HG02571 (cell line): ENCODE measurements at regions not wholly inside any gene's neighbourhood (a gene's known extent, or its start where the extent isn't known, plus 50 kb on each side); places are given as distances from the start of the nearest gene placed in this dataset.

Experiments
- ATAC-seq: cut with Tn5 transposase; IDR thresholded peaks from one replicate; pipeline ENCODE4 v1.9.1; 2021; ENCODE audit warnings: mild to moderate bottlenecking, moderate library complexity; ENCODE audit not compliant: unreplicated experiment

- ATAC-seq = no peak
These were observed 60.7 kb upstream of the BCAT1 start for GRCh38 chr12:25009496-25010092.

DNA sequence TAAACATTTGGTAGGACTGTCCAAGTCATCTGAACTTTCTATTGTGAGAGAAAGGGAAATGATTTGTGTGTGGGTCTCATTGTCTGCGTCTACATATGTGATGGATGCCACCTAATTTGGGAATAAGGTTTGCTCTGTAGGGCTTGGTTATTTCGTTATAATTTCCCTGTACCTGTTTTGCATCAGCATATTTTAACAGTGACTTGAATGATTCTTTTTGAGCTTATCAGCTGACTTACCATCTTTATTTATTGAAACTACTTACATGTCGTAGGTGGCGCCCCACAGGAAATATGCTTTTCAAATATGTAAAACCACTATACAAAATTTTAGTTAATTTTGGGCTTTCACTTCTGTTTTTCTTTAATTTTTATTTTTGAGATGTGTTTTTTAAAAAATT, 56.5 kb upstream of the BCAT1 start:
- ATAC-seq = peak; percentile 44

- ATAC-seq = no peak
These were observed 55.5 kb upstream of the BCAT1 start for GRCh38 chr12:25004447-25004846.

- no peak for ATAC-seq
These were observed 52.4 kb upstream of the BCAT1 start for GRCh38 chr12:25001311-25001710.
